ENCODE measurements at regions not wholly inside any gene's neighbourhood (a gene's known extent, or its start where the extent isn't known, plus 50 kb on each side); places are given as distances from the start of the nearest gene placed in this dataset.
A peak's percentile ranks its signal among the peaks of the same experiment; 100 is the strongest.

DNA sequence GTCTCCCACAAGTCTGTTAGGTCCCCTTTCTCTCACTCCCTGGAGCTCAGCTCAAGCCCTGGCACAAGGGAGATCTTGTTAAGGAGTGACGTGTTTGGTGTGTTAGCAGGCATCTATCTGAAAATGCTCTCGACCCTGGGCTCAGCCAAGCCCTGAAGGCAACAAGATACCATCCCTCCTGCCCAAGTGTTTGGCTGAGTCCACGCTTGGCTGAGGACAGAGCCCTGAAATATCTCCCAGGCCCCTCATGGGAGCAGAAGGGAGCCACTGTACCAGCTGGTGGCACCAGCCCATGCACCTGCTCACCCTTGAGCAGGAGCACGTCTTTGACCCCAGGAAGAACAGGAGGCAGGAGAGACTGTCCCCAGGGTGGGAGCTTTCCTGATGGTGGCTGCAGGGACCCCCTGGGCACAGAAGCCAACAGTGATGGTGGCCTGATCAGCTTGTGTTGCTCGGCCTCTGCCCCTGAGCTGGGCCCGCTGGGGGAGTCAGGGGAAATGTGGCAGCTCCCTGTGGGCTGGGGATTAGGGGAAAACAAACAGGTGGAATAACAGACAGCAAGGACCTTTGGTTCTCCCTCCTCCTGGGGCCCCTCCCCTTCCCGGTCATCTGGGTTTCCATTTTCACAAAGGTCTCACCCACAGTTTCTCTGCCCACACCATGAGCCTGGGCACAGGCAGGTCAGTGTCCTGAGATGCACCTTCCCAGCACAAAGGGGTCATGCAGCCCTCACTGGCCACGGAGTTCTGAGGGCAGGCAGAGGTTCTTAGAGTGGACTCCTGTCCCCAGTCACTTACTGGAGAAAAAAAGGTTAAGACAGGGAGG lies 91.6 kb downstream of the RHOB start:
- no peak overlapping the region for H3K4me3 ChIP-seq (ENCODE audit: extremely low read depth in 1 of 4, insufficient read depth in 2 of 4, low read depth in 3 of 4, low read length in 4 of 4)
- H2BK15ac ChIP-seq (ENCODE audit: low read length) = peak overlapping the region; percentile 38; the same call in 1 of the 2 replicates
- H4K20me1 ChIP-seq (replicated peaks in 1 of 2; ENCODE audit: control insufficient read depth in 1 of 2, insufficient read depth in 2 of 2, low read length in 2 of 2) = no peaks in the 10 kb centered on the region
- H2AFZ ChIP-seq (ENCODE audit: low read length) = no peak overlapping the region
- no peak overlapping the region; the same call in 1 of the 2 replicates for H2BK5ac ChIP-seq (ENCODE audit: low read depth, low read length)
- DNase-seq (ENCODE audit: low read depth in 1 of 2, low spot score in 2 of 2) (no peak), FAIRE-seq (no peak)
- WGBS, 2 experiments (ENCODE audit: extremely low coverage in 1 of 2, insufficient coverage in 1 of 2, insufficient read length in 1 of 2, insufficient replicate concordance in 2 of 2, low coverage in 1 of 2, low lambda C conversion rate in 2 of 2, missing lambda C conversion rate in 1 of 2) = 85% methylated on average over 8 of the region's 8 CpGs; no CpG with 5 or more reads in 1 of the 2 experiments
- H3K4me1 ChIP-seq (replicated peaks in 1 of 4; ENCODE audit: control insufficient read depth in 3 of 4, insufficient read depth in 4 of 4, low read length in 3 of 4) = peaks cover 9 to 24% (median 16%) of the 10 kb centered on the region in 4 experiments
- H3K79me1 ChIP-seq (ENCODE audit: low read depth, low read length) = no peaks in the 10 kb centered on the region
- no peak overlapping the region for H4K5ac ChIP-seq (ENCODE audit: insufficient read length, low read depth, low read length)
- POLR2A ChIA-PET (ENCODE audit: partially characterized antibody) = interaction anchor here (1.3 to 4.0 kb wide), 2 partner anchors 10 to 91 kb away, joined by 3 to 19 read pairs; partner anchors contain the start of gene RHOB
- no peak overlapping the region for H4K91ac ChIP-seq (replicated peaks; ENCODE audit: insufficient read length, low read length)
- no peak overlapping the region for H3K23ac ChIP-seq (ENCODE audit: insufficient read length)
- no peaks in the 10 kb centered on the region for H3K36me3 ChIP-seq (ENCODE audit: control insufficient read depth in 2 of 4, insufficient read depth in 4 of 4, low read length in 3 of 4)
- no peak overlapping the region for H3K4ac ChIP-seq (replicated peaks; ENCODE audit: insufficient read length, low read depth, low read length)
- H3K4me2 ChIP-seq (ENCODE audit: insufficient read depth in 1 of 2, low read depth in 2 of 2, low read length in 2 of 2) = peak overlapping the region in 1 of 2 experiments; percentile 48; a peak in 2 of 4 replicates
- no peak overlapping the region for H3K14ac ChIP-seq (ENCODE audit: insufficient read length)
- H2BK20ac ChIP-seq (ENCODE audit: low read length) = no peak overlapping the region
- no peak overlapping the region for H3K27ac ChIP-seq (ENCODE audit: low read depth, low read length)
- peak overlapping the region; percentile 29; the same call in 1 of the 2 replicates for H3K18ac ChIP-seq (ENCODE audit: extremely low read depth, low read length)
- H3K56ac ChIP-seq (replicated peaks; ENCODE audit: insufficient read length, low read depth, low read length) = no peak overlapping the region
- no peak overlapping the region; the same call in 1 of the 2 replicates for H2AK5ac ChIP-seq (ENCODE audit: low read depth, low read length)
- no peaks in the 10 kb centered on the region for H3K79me2 ChIP-seq (ENCODE audit: control insufficient read depth in 1 of 2, insufficient read depth in 2 of 2, low read length in 2 of 2)
- H2BK12ac ChIP-seq (ENCODE audit: low read depth, low read length) = peak overlapping the region; percentile 75; the same call in 1 of the 2 replicates
- H3K23me2 ChIP-seq (ENCODE audit: low read depth, low read length) = no peaks in the 10 kb centered on the region
- CTCF ChIA-PET (ENCODE audit: partially characterized antibody) = interaction anchor here (1.1 to 2.5 kb wide), 5 partner anchors 23 to 116 kb away, joined by 3 to 6 read pairs (median 5); partner anchors contain the start of gene RHOB
- no peaks in the 10 kb centered on the region for H3K9me3 ChIP-seq (ENCODE audit: insufficient read depth in 2 of 2, low read depth in 1 of 2, low read length in 1 of 2)
- peak overlapping the region; percentile 60; the same call in 1 of the 2 replicates for H4K8ac ChIP-seq (ENCODE audit: extremely low read depth, insufficient read depth, low read length)
- H3K9ac ChIP-seq (replicated peaks in 1 of 4; ENCODE audit: extremely low read depth in 1 of 4, low read depth in 3 of 4, low read length in 3 of 4) = no peak overlapping the region
- no peak overlapping the region for H2BK120ac ChIP-seq (replicated peaks; ENCODE audit: low read depth, low read length)
- H3K27me3 ChIP-seq (replicated peaks in 1 of 4; ENCODE audit: control insufficient read depth in 3 of 4, extremely low read depth in 1 of 4, insufficient read depth in 3 of 4, low read length in 3 of 4) = peaks cover 0 to 2% (median 0%) of the 10 kb centered on the region in 4 experiments; a peak in 2 of 7 replicates
- no peak for TF ChIP-seq EP300 (IDR thresholded peaks at IDR 0.05; ENCODE audit: borderline replicate concordance in 1 of 2, low read depth in 2 of 2, low read length in 2 of 2)
- no peak for TF ChIP-seq BCL11A (IDR thresholded peaks at IDR 0.05; ENCODE audit: low read depth in 2 of 2, low read length in 2 of 2)
- TF ChIP-seq RBBP5 (IDR thresholded peaks at IDR 0.05; ENCODE audit: borderline replicate concordance, low read depth, low read length) = no peak
- no peak for TF ChIP-seq CEBPB (IDR thresholded peaks at IDR 0.05; ENCODE audit: low read depth, low read length)
- TF ChIP-seq GTF2F1 (IDR thresholded peaks at IDR 0.05; ENCODE audit: borderline replicate concordance, low read depth, low read length) = no peak
- no peak for TF ChIP-seq SUZ12 (IDR thresholded peaks at IDR 0.05; ENCODE audit: low read length)
- no peak for TF ChIP-seq RFX5 (IDR thresholded peaks at IDR 0.05; ENCODE audit: borderline replicate concordance, low read depth, low read length)
- no peak for TF ChIP-seq PHF8 (conservative IDR thresholded peaks at IDR 0.05; ENCODE audit: low read depth, low read length)
- TF ChIP-seq, protein P1, sequence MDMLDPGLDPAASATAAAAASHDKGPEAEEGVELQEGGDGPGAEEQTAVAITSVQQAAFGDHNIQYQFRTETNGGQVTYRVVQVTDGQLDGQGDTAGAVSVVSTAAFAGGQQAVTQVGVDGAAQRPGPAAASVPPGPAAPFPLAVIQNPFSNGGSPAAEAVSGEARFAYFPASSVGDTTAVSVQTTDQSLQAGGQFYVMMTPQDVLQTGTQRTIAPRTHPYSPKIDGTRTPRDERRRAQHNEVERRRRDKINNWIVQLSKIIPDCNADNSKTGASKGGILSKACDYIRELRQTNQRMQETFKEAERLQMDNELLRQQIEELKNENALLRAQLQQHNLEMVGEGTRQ (IDR thresholded peaks at IDR 0.05; ENCODE audit: low read length) = no peak
- TF ChIP-seq CBX5 (IDR thresholded peaks at IDR 0.05; ENCODE audit: low read depth, low read length) = no peak
